22Rv1 (cell line): ENCODE measurements at regions not wholly inside any gene's neighbourhood (a gene's known extent, or its start where the extent isn't known, plus 50 kb on each side); places are given as distances from the start of the nearest gene placed in this dataset.

Experiments used
- CTCF ChIP-seq: fragments of 450-650 bp; IDR thresholded peaks from 2 replicates; pipeline ENCODE4 v1.5.1; 2017; ENCODE audit warnings: mild to moderate bottlenecking
- ZFX ChIP-seq: fragments of 450-650 bp; IDR thresholded peaks from 2 replicates; pipeline ENCODE4 v1.6.1; 2017; ENCODE audit warnings: antibody characterized with exemption, borderline replicate concordance

- TF ChIP-seq CTCF (no peak), ZFX (no peak)
These were observed 50.4 kb upstream of the HS3ST2 start for GRCh38 chr16:22763437-22764080.
